Psoas muscle (tissue), 7 donors: ENCODE measurements at regions not wholly inside any gene's neighbourhood (a gene's known extent, or its start where the extent isn't known, plus 50 kb on each side); places are given as distances from the start of the nearest gene placed in this dataset.
"Not testable (repeated sequence)": the region's sequence is repeated elsewhere in the genome, so short reads cannot be mapped to it uniquely, and the experiment has no call there.

Experiments used
- ATAC-seq, 4 donors: fragments of 200-7000 bp; cut with Tn5 transposase; one replicate each; pipeline ENCODE4 v1.9.1; 2020; ENCODE audit warnings: moderate library complexity in 3 of 4, mild to moderate bottlenecking in 2 of 4
- DNase-seq, 2 donors: peaks; one replicate each; pipeline ENCODE4 v3.0.0-alpha.2; 2020
- H3K27ac ChIP-seq: fragments of 200-600 bp; one replicate; pipeline ENCODE4 v1.8.0; 2022
- H3K27me3 ChIP-seq, 3 donors: fragments of 200-600 bp in 1 of 3; one replicate each; pipeline versions ENCODE4 v1.6.1 to v1.8.0; 2013 to 2022; ENCODE audit warnings: low read length in 2 of 3, mild to moderate bottlenecking in 2 of 3, moderate library complexity in 1 of 3; ENCODE audit not compliant: insufficient read depth in 3 of 3
- H3K36me3 ChIP-seq, 2 donors: fragments of 200-600 bp in 1 of 2; one replicate each; pipeline versions ENCODE4 v1.6.1 to v1.8.0; 2013 to 2022; ENCODE audit warnings: low read depth in 1 of 2, mild to moderate bottlenecking in 1 of 2, moderate library complexity in 1 of 2; ENCODE audit not compliant: insufficient read depth in 1 of 2
- H3K4me1 ChIP-seq: fragments of 200-600 bp; one replicate; pipeline ENCODE4 v1.8.0; 2022
- H3K4me3 ChIP-seq: fragments of 200-600 bp; one replicate; pipeline ENCODE4 v1.8.0; 2022; ENCODE audit warnings: mild to moderate bottlenecking
- H3K9me3 ChIP-seq: fragments of 200-600 bp; one replicate; pipeline ENCODE4 v1.8.0; 2022
- WGBS, 3 donors: extraction: QIAGEN DNeasy Blood & Tissue Kit; methylation state at CpG; one replicate each; pipeline versions ENCODE4 v1.1.6 to v1.1.7; 2013; 5-methylcytosine and 5-hydroxymethylcytosine counted together
- intact Hi-C, 2 donors: fragments of 100-400 bp; cut with DNase I; formaldehyde crosslinking; loops; one replicate each; pipeline versions ENCODE4 v1.11.0 to v1.14.2; 2022
- donor health status: healthy with polysubstance abuse.
- donor health status: DM: no; HTN: no; CAD: no; lungs with moderate emphysema.
- donor health status: Bipolar disorder and iron deficiency.
- donor health status: healthy.
- donor health status: DM: yes; HTN: yes; CAD: no.
- donor health status: DM: no; HTN: no; CAD: no.
- donor health status: DM: yes; HTN: yes; CAD: no.

- DNase-seq, ATAC-seq, H3K36me3 ChIP-seq, H3K9me3 ChIP-seq, intact Hi-C loops, H3K27me3 ChIP-seq, H3K4me1 ChIP-seq, H3K27ac ChIP-seq, H3K4me3 ChIP-seq: not testable (repeated sequence)
- WGBS, 3 donors: 69 to 83% (median 83%) methylated on average over 4 of the region's 4 CpGs
Observed at GRCh38 chr7:76924756-76925155, 107.4 kb downstream of the SPDYE17 start.

GRCh38 chr7:76918619-76919018, 113.5 kb downstream of the SPDYE17 start:
- 52 to 64% (median 57%) methylated on average over 2 of the region's 2 CpGs for WGBS, 3 donors
- H3K9me3 ChIP-seq, H3K27ac ChIP-seq, H3K36me3 ChIP-seq, H3K4me1 ChIP-seq, ATAC-seq, DNase-seq, H3K27me3 ChIP-seq, H3K4me3 ChIP-seq, intact Hi-C loops: not testable (repeated sequence)

GRCh38 chr7:76914361-76914760, 117.8 kb downstream of the SPDYE17 start:
- H3K4me1 ChIP-seq, intact Hi-C loops, H3K9me3 ChIP-seq, H3K27me3 ChIP-seq, DNase-seq, H3K27ac ChIP-seq, H3K36me3 ChIP-seq, H3K4me3 ChIP-seq, ATAC-seq: not testable (repeated sequence)
- 8 to 14% (median 13%) methylated on average over 1 of the region's 1 CpG for WGBS, 3 donors

- ATAC-seq, H3K4me1 ChIP-seq, DNase-seq, H3K36me3 ChIP-seq, H3K4me3 ChIP-seq, H3K27ac ChIP-seq, H3K27me3 ChIP-seq, intact Hi-C loops, H3K9me3 ChIP-seq: not testable (repeated sequence)
- 39 to 40% (median 40%) methylated on average over 4 of the region's 4 CpGs for WGBS, 3 donors
Observed at GRCh38 chr7:76912011-76912814, 119.9 kb downstream of the SPDYE17 start.

DNA sequence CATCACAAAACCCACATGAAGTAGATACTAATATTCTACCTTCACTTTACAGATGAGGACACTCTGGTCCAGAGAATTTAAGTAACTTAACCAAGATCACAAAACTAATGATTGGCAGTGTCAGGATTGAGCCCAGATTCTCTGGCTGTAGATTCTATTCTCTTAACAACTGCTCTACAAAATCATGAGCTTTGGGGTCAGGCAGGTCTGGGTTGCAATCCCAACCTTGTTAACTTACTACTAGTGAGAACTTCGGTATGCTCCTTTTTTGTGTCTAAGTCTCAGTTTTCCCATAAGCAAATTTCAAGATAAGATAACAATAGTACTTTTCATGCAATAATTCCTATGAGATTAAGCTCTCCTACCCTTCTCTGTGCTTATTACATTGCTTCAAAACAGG, 127.5 kb downstream of the SPDYE17 start:
- H3K4me1 ChIP-seq, H3K27ac ChIP-seq, H3K36me3 ChIP-seq, DNase-seq, ATAC-seq, intact Hi-C loops, H3K9me3 ChIP-seq, H3K4me3 ChIP-seq, H3K27me3 ChIP-seq: not testable (repeated sequence)
- no CpG with 5 or more reads among the region's 1 CpG for WGBS, 3 donors

DNA sequence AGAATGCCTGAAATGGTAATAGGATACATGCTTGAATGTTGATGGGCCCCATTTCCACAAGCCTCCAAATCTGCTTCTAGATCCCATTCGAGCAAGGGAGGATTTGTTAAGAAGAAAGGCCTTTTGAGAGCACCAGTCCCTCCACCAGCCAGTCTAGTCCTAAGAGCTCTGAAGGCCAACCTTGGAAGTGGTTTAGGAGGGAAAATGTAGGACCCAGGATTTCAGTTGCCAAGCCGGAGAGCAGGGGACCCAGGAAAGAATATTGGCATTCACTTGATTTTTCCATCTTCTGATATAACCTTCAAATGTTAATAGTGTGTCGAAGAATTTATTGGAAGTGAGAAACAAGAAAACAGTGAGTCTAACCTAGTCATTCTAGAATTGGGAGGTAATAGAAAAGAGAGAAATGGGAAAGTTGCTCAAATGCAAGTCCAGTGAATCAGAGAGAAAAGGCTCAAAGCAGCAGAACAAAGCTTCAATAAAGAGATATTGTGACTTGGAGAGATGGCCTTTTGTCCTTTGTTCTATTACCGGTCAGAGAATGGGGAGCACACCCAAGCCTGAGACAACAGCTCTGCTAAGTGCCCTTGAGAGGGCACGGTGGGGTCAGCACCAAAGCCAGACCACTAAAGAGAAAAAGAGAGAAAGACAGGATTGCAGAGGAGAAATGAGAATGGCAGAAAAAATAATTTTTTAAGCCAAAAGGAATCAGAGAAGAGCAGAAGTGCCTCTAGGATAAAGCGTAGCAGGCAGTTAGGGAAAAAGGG, 130.0 kb downstream of the SPDYE17 start:
- intact Hi-C loops, H3K4me3 ChIP-seq: not testable (repeated sequence)
- WGBS, 3 donors: 78 to 84% (median 80%) methylated on average over 5 to 6 of the region's 6 CpGs

GRCh38 chr7:76898807-76899206, 133.4 kb downstream of the SPDYE17 start:
- H3K4me1 ChIP-seq, H3K27ac ChIP-seq, DNase-seq, H3K4me3 ChIP-seq, H3K9me3 ChIP-seq, intact Hi-C loops, H3K27me3 ChIP-seq, ATAC-seq, H3K36me3 ChIP-seq: not testable (repeated sequence)
- 92 to 99% (median 92%) methylated on average over 4 to 5 of the region's 5 CpGs for WGBS, 3 donors

More for the DNA sequence above, 130.0 kb downstream of the SPDYE17 start:
- H3K27ac ChIP-seq, H3K27me3 ChIP-seq, H3K4me1 ChIP-seq, DNase-seq, H3K9me3 ChIP-seq, H3K36me3 ChIP-seq, ATAC-seq: not testable (repeated sequence)

DNA sequence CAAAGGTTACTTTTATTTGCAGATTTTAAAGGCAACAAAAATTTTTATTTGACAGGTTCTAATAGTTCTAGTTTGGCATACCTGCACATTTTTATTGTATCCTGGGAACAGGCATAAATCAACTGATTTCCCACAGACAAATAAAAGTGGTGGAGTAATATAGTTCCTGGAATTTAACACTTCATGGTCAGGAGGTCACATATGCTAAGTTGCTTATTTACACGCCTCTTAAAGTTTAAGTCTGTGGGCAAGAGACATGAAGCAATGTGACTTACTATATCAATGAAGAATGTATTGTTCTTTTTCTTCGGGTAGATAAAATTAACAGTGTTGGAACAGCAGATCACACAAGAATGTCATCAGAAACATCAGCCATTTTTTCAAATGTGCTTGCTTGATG, 135.2 kb downstream of the SPDYE17 start:
- WGBS, 3 donors: 54 to 61% (median 55%) methylated on average over 2 of the region's 2 CpGs
- intact Hi-C loops, ATAC-seq, DNase-seq, H3K27me3 ChIP-seq, H3K9me3 ChIP-seq, H3K36me3 ChIP-seq, H3K4me1 ChIP-seq, H3K4me3 ChIP-seq, H3K27ac ChIP-seq: not testable (repeated sequence)

- H3K27ac ChIP-seq, H3K36me3 ChIP-seq, ATAC-seq, H3K4me3 ChIP-seq, DNase-seq, H3K4me1 ChIP-seq, H3K27me3 ChIP-seq, intact Hi-C loops, H3K9me3 ChIP-seq: not testable (repeated sequence)
- WGBS, 3 donors: 71 to 74% (median 71%) methylated on average over 4 of the region's 4 CpGs
Observed at GRCh38 chr7:76895696-76896095, 136.5 kb downstream of the SPDYE17 start.

GRCh38 chr7:76891771-76892170, 140.4 kb downstream of the SPDYE17 start:
- DNase-seq, H3K27me3 ChIP-seq, H3K36me3 ChIP-seq, H3K4me1 ChIP-seq, H3K27ac ChIP-seq, ATAC-seq, H3K4me3 ChIP-seq, intact Hi-C loops, H3K9me3 ChIP-seq: not testable (repeated sequence)
- 14 to 21% (median 20%) methylated on average over 1 of the region's 1 CpG for WGBS, 3 donors

DNA sequence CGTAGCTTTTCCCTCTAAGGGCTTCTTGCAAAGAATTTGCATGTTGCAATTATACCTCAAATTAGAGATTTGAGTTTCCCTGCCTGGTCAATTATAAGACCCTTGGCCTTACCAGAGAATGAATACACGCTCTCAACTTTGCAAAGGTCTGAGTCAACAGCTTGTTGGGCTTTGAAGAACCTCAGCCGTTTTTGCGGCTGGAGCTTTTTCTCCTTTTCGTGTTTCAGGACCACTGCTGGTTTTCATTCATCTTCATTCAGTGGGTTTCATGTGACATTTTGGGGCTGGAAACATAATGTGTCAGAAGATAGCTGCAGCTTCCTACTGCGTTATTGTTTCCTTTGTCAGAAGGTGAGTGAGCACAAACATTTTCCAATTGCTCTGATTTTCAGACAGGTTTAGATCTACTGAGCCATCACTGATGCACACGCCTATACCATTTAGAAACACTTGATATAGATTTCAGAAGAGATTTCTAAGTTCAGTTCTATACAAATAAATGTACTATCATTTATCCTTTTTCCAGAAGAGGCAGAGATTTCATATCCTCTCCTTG, 152.3 kb downstream of the SPDYE17 start:
- intact Hi-C loops, H3K9me3 ChIP-seq, DNase-seq, H3K4me3 ChIP-seq, H3K36me3 ChIP-seq, H3K4me1 ChIP-seq, H3K27ac ChIP-seq, ATAC-seq, H3K27me3 ChIP-seq: not testable (repeated sequence)
- WGBS, 3 donors: 80 to 86% (median 83%) methylated on average over 5 to 7 of the region's 7 CpGs
